Breast epithelium (tissue), 3 donors: ENCODE measurements at regions not wholly inside any gene's neighbourhood (a gene's known extent, or its start where the extent isn't known, plus 50 kb on each side); places are given as distances from the start of the nearest gene placed in this dataset.

Experiments used
- POLR2AphosphoS5 ChIP-seq, 3 donors: sonication (generic); formaldehyde crosslinking; IDR thresholded peaks; one replicate each; pipeline ENCODE4 v1.6.1; 2017; ENCODE audit warnings: antibody characterized with exemption in 3 of 3
- TF ChIP-seq, protein P1 (sequence below), 3 donors: fragments of 450-650 bp; IDR thresholded peaks; one replicate each; pipeline ENCODE4 v1.5.1; 2016 to 2017; ENCODE audit warnings: antibody characterized with exemption in 3 of 3, mild to moderate bottlenecking in 3 of 3, moderate library complexity in 3 of 3

GRCh38 chr11:100445231-100445735 is 241.8 kb upstream of the ARHGAP42 start:
- TF ChIP-seq, protein P1, sequence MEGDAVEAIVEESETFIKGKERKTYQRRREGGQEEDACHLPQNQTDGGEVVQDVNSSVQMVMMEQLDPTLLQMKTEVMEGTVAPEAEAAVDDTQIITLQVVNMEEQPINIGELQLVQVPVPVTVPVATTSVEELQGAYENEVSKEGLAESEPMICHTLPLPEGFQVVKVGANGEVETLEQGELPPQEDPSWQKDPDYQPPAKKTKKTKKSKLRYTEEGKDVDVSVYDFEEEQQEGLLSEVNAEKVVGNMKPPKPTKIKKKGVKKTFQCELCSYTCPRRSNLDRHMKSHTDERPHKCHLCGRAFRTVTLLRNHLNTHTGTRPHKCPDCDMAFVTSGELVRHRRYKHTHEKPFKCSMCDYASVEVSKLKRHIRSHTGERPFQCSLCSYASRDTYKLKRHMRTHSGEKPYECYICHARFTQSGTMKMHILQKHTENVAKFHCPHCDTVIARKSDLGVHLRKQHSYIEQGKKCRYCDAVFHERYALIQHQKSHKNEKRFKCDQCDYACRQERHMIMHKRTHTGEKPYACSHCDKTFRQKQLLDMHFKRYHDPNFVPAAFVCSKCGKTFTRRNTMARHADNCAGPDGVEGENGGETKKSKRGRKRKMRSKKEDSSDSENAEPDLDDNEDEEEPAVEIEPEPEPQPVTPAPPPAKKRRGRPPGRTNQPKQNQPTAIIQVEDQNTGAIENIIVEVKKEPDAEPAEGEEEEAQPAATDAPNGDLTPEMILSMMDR (IDR thresholded peaks at IDR 0.05): no peak
- TF ChIP-seq POLR2AphosphoS5 (IDR thresholded peaks at IDR 0.05): no peak
